ENCODE measurements at regions not wholly inside any gene's neighbourhood (a gene's known extent, or its start where the extent isn't known, plus 50 kb on each side); places are given as distances from the start of the nearest gene placed in this dataset.

DNA sequence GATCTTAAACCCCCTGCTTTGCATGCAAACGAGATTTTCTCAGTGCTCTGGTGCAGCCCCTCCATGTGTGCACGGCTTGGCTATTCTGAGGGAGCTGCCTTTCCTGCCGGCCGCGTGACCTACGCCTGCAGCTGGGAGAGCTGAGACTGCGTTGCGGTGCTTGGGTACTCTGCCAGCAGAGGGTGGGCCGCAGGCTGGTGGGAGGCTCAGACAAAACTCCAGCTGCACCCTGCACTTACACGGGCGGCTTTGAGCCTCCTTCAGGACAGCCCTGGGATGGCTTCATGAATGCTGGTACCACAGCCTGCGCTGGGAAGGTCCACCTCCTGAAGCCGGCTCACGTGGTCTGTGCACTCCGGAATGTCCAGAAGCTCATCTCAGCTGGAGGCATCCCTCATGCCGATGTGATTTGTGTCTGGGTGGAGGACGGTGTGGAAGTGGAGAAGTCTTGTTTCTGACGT is 223.7 kb downstream of the DLL1 start (continued):
- TF ChIP-seq, protein P1, sequence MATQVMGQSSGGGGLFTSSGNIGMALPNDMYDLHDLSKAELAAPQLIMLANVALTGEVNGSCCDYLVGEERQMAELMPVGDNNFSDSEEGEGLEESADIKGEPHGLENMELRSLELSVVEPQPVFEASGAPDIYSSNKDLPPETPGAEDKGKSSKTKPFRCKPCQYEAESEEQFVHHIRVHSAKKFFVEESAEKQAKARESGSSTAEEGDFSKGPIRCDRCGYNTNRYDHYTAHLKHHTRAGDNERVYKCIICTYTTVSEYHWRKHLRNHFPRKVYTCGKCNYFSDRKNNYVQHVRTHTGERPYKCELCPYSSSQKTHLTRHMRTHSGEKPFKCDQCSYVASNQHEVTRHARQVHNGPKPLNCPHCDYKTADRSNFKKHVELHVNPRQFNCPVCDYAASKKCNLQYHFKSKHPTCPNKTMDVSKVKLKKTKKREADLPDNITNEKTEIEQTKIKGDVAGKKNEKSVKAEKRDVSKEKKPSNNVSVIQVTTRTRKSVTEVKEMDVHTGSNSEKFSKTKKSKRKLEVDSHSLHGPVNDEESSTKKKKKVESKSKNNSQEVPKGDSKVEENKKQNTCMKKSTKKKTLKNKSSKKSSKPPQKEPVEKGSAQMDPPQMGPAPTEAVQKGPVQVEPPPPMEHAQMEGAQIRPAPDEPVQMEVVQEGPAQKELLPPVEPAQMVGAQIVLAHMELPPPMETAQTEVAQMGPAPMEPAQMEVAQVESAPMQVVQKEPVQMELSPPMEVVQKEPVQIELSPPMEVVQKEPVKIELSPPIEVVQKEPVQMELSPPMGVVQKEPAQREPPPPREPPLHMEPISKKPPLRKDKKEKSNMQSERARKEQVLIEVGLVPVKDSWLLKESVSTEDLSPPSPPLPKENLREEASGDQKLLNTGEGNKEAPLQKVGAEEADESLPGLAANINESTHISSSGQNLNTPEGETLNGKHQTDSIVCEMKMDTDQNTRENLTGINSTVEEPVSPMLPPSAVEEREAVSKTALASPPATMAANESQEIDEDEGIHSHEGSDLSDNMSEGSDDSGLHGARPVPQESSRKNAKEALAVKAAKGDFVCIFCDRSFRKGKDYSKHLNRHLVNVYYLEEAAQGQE (IDR thresholded peaks at IDR 0.05; ENCODE audit: unreplicated experiment) = no peak
- no peak for TF ChIP-seq EZH2phosphoT487 (IDR thresholded peaks at IDR 0.05; ENCODE audit: unreplicated experiment)

DNA sequence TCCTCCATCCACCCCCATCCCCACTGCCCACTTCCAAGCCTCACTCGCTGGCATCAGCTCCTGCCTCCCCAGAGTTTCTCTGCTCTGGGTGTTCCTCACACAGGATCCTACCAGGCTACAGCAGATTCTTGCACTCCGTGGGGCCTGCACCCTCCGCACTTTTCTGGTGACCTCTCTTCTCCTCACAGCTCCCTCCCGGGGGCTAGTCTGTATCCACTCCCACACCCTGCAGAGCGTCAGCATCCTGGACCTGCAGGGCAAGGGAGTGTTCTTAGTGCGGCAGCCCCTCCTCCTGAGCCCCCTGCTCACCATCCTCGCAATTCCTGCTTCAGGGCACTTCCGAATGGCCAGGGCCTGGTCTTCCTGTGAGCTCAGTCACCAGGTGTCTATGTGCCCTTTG is 224.2 kb downstream of the DLL1 start:
- Histone ChIP-seq H2AFZ (no peak overlapping the region), H3K9me2 (ENCODE audit: insufficient read depth) (no peaks in the 10 kb centered on the region; the same call in 1 of the 2 replicates), H3K27ac (ENCODE audit: low read depth) (no peak overlapping the region), H3K36me3 (ENCODE audit: insufficient read depth) (no peaks in the 10 kb centered on the region), H4K20me1 (replicated peaks; ENCODE audit: insufficient read depth) (no peaks in the 10 kb centered on the region), H3K4me2 (no peak overlapping the region), H3K27me3 (ENCODE audit: insufficient read depth) (no peaks in the 10 kb centered on the region), H3K4me1 (ENCODE audit: insufficient read depth) (no peaks in the 10 kb centered on the region), H3F3A (replicated peaks; ENCODE audit: low read depth) (no peaks in the 10 kb centered on the region), H3K79me2 (replicated peaks; ENCODE audit: insufficient read depth) (no peaks in the 10 kb centered on the region), H3K4me3 (no peak overlapping the region)
- ATAC-seq (no peak), DNase-seq (ENCODE audit: low spot score) (no peak)
- H3K4me3 Mint-ChIP-seq = no peak overlapping the region
- peaks cover 6% of the 10 kb centered on the region; the same call in 1 of the 3 replicates for H3K36me3 Mint-ChIP-seq (ENCODE audit: low read depth)
- no peak overlapping the region for H3K27ac Mint-ChIP-seq
- peaks cover 32% of the 10 kb centered on the region for H3K9me3 Mint-ChIP-seq
- H3K4me1 Mint-ChIP-seq = peaks cover 4% of the 10 kb centered on the region
- H3K27me3 Mint-ChIP-seq (ENCODE audit: insufficient read depth, low read depth, poor library complexity) = no peaks in the 10 kb centered on the region
- TF ChIP-seq EZH2phosphoT487 (IDR thresholded peaks at IDR 0.05; ENCODE audit: unreplicated experiment) (no peak), JUNB (IDR thresholded peaks at IDR 0.05; ENCODE audit: unreplicated experiment) (no peak), EZH2 (IDR thresholded peaks at IDR 0.05; ENCODE audit: low read depth, unreplicated experiment) (no peak), ZNF331 (CRISPR knock-in tag; IDR thresholded peaks at IDR 0.05; ENCODE audit: low read depth) (no peak)
- TF ChIP-seq, protein P1 (IDR thresholded peaks at IDR 0.05; ENCODE audit: unreplicated experiment) = no peak
- TF ChIP-seq, protein P2, sequence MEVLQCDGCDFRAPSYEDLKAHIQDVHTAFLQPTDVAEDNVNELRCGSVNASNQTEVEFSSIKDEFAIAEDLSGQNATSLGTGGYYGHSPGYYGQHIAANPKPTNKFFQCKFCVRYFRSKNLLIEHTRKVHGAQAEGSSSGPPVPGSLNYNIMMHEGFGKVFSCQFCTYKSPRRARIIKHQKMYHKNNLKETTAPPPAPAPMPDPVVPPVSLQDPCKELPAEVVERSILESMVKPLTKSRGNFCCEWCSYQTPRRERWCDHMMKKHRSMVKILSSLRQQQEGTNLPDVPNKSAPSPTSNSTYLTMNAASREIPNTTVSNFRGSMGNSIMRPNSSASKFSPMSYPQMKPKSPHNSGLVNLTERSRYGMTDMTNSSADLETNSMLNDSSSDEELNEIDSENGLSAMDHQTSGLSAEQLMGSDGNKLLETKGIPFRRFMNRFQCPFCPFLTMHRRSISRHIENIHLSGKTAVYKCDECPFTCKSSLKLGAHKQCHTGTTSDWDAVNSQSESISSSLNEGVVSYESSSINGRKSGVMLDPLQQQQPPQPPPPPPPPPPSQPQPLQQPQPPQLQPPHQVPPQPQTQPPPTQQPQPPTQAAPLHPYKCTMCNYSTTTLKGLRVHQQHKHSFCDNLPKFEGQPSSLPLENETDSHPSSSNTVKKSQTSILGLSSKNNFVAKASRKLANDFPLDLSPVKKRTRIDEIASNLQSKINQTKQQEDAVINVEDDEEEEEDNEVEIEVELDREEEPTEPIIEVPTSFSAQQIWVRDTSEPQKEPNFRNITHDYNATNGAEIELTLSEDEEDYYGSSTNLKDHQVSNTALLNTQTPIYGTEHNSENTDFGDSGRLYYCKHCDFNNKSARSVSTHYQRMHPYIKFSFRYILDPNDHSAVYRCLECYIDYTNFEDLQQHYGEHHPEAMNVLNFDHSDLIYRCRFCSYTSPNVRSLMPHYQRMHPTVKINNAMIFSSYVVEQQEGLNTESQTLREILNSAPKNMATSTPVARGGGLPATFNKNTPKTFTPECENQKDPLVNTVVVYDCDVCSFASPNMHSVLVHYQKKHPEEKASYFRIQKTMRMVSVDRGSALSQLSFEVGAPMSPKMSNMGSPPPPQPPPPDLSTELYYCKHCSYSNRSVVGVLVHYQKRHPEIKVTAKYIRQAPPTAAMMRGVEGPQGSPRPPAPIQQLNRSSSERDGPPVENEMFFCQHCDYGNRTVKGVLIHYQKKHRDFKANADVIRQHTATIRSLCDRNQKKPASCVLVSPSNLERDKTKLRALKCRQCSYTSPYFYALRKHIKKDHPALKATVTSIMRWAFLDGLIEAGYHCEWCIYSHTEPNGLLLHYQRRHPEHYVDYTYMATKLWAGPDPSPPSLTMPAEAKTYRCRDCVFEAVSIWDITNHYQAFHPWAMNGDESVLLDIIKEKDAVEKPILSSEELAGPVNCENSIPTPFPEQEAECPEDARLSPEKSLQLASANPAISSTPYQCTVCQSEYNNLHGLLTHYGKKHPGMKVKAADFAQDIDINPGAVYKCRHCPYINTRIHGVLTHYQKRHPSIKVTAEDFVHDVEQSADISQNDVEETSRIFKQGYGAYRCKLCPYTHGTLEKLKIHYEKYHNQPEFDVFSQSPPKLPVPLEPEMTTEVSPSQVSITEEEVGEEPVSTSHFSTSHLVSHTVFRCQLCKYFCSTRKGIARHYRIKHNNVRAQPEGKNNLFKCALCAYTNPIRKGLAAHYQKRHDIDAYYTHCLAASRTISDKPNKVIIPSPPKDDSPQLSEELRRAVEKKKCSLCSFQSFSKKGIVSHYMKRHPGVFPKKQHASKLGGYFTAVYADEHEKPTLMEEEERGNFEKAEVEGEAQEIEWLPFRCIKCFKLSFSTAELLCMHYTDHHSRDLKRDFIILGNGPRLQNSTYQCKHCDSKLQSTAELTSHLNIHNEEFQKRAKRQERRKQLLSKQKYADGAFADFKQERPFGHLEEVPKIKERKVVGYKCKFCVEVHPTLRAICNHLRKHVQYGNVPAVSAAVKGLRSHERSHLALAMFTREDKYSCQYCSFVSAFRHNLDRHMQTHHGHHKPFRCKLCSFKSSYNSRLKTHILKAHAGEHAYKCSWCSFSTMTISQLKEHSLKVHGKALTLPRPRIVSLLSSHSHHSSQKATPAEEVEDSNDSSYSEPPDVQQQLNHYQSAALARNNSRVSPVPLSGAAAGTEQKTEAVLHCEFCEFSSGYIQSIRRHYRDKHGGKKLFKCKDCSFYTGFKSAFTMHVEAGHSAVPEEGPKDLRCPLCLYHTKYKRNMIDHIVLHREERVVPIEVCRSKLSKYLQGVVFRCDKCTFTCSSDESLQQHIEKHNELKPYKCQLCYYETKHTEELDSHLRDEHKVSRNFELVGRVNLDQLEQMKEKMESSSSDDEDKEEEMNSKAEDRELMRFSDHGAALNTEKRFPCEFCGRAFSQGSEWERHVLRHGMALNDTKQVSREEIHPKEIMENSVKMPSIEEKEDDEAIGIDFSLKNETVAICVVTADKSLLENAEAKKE (CRISPR knock-in tag; IDR thresholded peaks at IDR 0.05) = no peak
- TF ChIP-seq, protein P3, sequence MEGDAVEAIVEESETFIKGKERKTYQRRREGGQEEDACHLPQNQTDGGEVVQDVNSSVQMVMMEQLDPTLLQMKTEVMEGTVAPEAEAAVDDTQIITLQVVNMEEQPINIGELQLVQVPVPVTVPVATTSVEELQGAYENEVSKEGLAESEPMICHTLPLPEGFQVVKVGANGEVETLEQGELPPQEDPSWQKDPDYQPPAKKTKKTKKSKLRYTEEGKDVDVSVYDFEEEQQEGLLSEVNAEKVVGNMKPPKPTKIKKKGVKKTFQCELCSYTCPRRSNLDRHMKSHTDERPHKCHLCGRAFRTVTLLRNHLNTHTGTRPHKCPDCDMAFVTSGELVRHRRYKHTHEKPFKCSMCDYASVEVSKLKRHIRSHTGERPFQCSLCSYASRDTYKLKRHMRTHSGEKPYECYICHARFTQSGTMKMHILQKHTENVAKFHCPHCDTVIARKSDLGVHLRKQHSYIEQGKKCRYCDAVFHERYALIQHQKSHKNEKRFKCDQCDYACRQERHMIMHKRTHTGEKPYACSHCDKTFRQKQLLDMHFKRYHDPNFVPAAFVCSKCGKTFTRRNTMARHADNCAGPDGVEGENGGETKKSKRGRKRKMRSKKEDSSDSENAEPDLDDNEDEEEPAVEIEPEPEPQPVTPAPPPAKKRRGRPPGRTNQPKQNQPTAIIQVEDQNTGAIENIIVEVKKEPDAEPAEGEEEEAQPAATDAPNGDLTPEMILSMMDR (conservative IDR thresholded peaks at IDR 0.05; ENCODE audit: low read depth in 2 of 2) = no peak
- TF ChIP-seq, protein P4, sequence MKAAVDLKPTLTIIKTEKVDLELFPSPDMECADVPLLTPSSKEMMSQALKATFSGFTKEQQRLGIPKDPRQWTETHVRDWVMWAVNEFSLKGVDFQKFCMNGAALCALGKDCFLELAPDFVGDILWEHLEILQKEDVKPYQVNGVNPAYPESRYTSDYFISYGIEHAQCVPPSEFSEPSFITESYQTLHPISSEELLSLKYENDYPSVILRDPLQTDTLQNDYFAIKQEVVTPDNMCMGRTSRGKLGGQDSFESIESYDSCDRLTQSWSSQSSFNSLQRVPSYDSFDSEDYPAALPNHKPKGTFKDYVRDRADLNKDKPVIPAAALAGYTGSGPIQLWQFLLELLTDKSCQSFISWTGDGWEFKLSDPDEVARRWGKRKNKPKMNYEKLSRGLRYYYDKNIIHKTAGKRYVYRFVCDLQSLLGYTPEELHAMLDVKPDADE (IDR thresholded peaks at IDR 0.05) = no peak

Measured in GM23338 (cell line).